ENCODE measurements at regions not wholly inside any gene's neighbourhood (a gene's known extent, or its start where the extent isn't known, plus 50 kb on each side); places are given as distances from the start of the nearest gene placed in this dataset.

GRCh38 chr10:123509338-123509737, 156.8 kb upstream of the GPR26 start:
- no peak overlapping the region for H3K4me3 ChIP-seq
- no peaks in the 10 kb centered on the region for H3K9me3 ChIP-seq
- no peak for TF ChIP-seq EP300 (IDR thresholded peaks at IDR 0.05)
- TF ChIP-seq CTCF (IDR thresholded peaks at IDR 0.05) = no peak
- no peak for TF ChIP-seq POLR2A (IDR thresholded peaks at IDR 0.05)
- no peak for TF ChIP-seq POLR2AphosphoS5 (IDR thresholded peaks at IDR 0.05)
- H3K4me1 ChIP-seq = no peaks in the 10 kb centered on the region
- no peaks in the 10 kb centered on the region for H3K36me3 ChIP-seq
- DNase-seq = no peak
- H3K27me3 ChIP-seq = peaks cover 0 to 4% (median 0%) of the 10 kb centered on the region in 3 donors
- H3K27ac ChIP-seq = no peak overlapping the region
- intact Hi-C loops (cut with DNase I) = no loop called here
- 93 to 94% methylated on average over 2 of the region's 2 CpGs for WGBS, 2 donors

DNA sequence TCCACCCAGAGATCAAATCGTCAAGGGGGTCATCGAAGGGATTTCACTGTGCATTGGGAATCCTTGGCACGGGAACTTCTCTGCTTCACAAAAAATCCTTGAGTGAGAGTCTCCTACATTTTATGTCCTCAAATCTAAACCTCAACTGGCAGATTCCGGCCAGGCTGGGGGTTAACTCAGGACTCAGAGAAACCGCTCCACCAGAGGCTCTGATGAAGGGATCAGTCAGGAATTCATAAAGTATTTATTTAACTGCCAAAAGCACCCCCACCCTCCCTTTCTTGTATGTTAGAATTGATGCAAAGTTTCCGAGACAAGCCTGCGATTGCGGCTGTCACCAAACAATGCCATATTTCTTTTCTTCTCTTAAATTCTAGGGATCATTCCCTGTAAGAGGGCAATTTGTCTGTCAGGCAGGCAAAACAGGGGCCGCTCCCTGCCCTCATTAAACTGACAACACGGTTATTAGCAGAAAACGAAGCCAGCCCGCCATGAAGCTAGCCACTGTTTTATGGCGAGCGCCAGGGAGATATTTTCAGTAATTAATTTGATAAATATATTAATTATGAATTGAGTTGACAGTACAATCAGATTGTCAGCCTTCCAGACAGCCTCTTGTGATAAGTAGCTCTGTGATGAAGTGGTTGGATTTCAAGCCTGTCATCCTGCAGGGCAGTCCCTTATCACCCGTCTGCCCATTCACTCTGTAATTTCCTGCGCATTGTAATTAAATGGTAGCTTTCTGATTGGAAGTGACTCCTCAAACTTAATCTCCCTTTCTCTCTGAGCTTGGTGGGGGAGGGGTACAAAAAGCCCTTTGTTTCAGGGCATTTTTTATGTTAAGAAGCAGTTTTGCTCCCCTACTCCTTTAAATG, 153.0 kb upstream of the GPR26 start:
- TF ChIP-seq POLR2AphosphoS5 (IDR thresholded peaks at IDR 0.05) = no peak
- no peak for TF ChIP-seq EP300 (IDR thresholded peaks at IDR 0.05)
- TF ChIP-seq CTCF (IDR thresholded peaks at IDR 0.05) = no peak
- no peak for TF ChIP-seq POLR2A (IDR thresholded peaks at IDR 0.05)
- H3K27ac ChIP-seq = no peak overlapping the region
- no peak overlapping the region for H3K4me3 ChIP-seq
- no peak for DNase-seq
- peaks cover 0 to 5% (median 0%) of the 10 kb centered on the region in 3 donors for H3K27me3 ChIP-seq
- intact Hi-C loops (cut with DNase I) = no loop called here
- WGBS, 2 donors = 55 to 64% methylated on average over 16 of the region's 16 CpGs
- H3K4me1 ChIP-seq = no peaks in the 10 kb centered on the region
- H3K9me3 ChIP-seq = no peaks in the 10 kb centered on the region
- no peaks in the 10 kb centered on the region for H3K36me3 ChIP-seq

DNA sequence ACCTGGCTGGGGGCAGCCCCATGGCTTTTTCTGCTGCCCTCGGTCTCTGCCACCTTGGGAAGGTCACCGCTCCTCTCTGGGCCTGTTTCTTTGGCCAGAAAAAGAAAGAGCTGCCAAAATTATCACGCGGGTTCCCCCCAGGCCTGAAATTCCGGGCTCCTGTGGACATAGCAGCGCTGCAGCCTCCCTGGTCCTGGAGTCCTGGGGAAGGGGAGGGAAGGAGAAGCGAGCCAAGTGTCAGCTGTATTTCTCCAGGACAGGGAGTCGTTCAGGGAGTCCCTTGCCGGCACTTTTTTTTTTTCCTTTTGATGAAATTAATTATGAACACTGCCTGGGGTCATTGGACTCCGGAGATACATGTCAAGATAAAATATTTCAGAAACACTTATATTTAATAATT, 152.3 kb upstream of the GPR26 start:
- no peak overlapping the region for H3K4me3 ChIP-seq
- no peak overlapping the region for H3K27ac ChIP-seq
- H3K4me1 ChIP-seq = no peaks in the 10 kb centered on the region
- peaks cover 0 to 5% (median 0%) of the 10 kb centered on the region in 3 donors for H3K27me3 ChIP-seq
- intact Hi-C loops (cut with DNase I) = no loop called here
- WGBS, 2 donors = 56 to 67% methylated on average over 10 of the region's 10 CpGs
- no peaks in the 10 kb centered on the region for H3K36me3 ChIP-seq
- no peaks in the 10 kb centered on the region for H3K9me3 ChIP-seq
- no peak for TF ChIP-seq POLR2AphosphoS5 (IDR thresholded peaks at IDR 0.05)
- TF ChIP-seq POLR2A (IDR thresholded peaks at IDR 0.05) = no peak
- TF ChIP-seq EP300 (IDR thresholded peaks at IDR 0.05) = no peak
- no peak for TF ChIP-seq CTCF (IDR thresholded peaks at IDR 0.05)
- DNase-seq = no peak

GRCh38 chr10:123514996-123515395, 151.2 kb upstream of the GPR26 start:
- no peaks in the 10 kb centered on the region for H3K4me1 ChIP-seq
- 83 to 91% methylated on average over 8 of the region's 8 CpGs for WGBS, 2 donors

More at GRCh38 chr10:123514996-123515395, 151.2 kb upstream of the GPR26 start:
- Histone ChIP-seq H3K36me3 (no peaks in the 10 kb centered on the region), H3K27ac (no peak overlapping the region), H3K4me3 (no peak overlapping the region), H3K9me3 (no peaks in the 10 kb centered on the region), H3K27me3 (peaks cover 0 to 5% (median 0%) of the 10 kb centered on the region in 3 donors)
- intact Hi-C loops (cut with DNase I) = no loop called here
- no peak for DNase-seq
- TF ChIP-seq POLR2AphosphoS5 (IDR thresholded peaks at IDR 0.05) (no peak), CTCF (IDR thresholded peaks at IDR 0.05) (no peak), EP300 (IDR thresholded peaks at IDR 0.05) (no peak), POLR2A (IDR thresholded peaks at IDR 0.05) (no peak)

Data from sigmoid colon (tissue), 6 donors.